SK-N-SH (cell line): ENCODE measurements at regions not wholly inside any gene's neighbourhood (a gene's known extent, or its start where the extent isn't known, plus 50 kb on each side); places are given as distances from the start of the nearest gene placed in this dataset.

Experiments
- CTCF ChIA-PET: fragments of 300-600, 350-600 bp; formaldehyde crosslinking; extraction: SDS; loops from one replicate; lab custom pipeline; 2021; lab: Yijun Ruan, JAX
- POLR2A ChIA-PET: fragments of 350-600 bp; sonication (Branson Sonifier 250); formaldehyde crosslinking; extraction: SDS; loops from one replicate; lab custom pipeline; 2020; ENCODE audit warnings: antibody characterized with exemption, inconsistent platforms; lab: Yijun Ruan, JAX
- DNase-seq: peaks from one replicate; pipeline ENCODE4 v3.0.0; 2012
- H2AFZ ChIP-seq: fragments of 200-600 bp; sonication (generic); 2 replicates; pipeline ENCODE4 v1.8.1; 2016; ENCODE audit warnings: antibody characterized with exemption, mild to moderate bottlenecking, low read depth
- H3F3A ChIP-seq: fragments of 200-600 bp; sonication (generic); replicated peaks from 2 replicates; pipeline ENCODE3; 2016; ENCODE audit warnings: antibody characterized with exemption, mild to moderate bottlenecking; ENCODE audit not compliant: insufficient read depth
- H3K27ac ChIP-seq, 2 experiments: fragments of 200-500 bp in 1 of 2; fragments of 200-600 bp in 1 of 2; sonication (Bioruptor generic) in 1 of 2; sonication (generic), shearing (Covaris generic) in 1 of 2; 2 replicates each; pipeline versions ENCODE4 v1.5.1 to v1.6.1; 2014 to 2016; ENCODE audit warnings: low read depth in 2 of 2, inconsistent platforms in 1 of 2, low read length in 1 of 2, mild to moderate bottlenecking in 1 of 2, mixed read lengths in 1 of 2
- H3K27me3 ChIP-seq: fragments of 200-600 bp; sonication (generic), shearing (Covaris generic); 2 replicates; pipeline ENCODE4 v1.6.1; 2016; ENCODE audit warnings: mixed run types; ENCODE audit not compliant: insufficient read depth
- H3K36me3 ChIP-seq, 2 experiments: fragments of 200-500 bp in 1 of 2; fragments of 200-600 bp in 1 of 2; sonication (Bioruptor generic) in 1 of 2; sonication (generic) in 1 of 2; replicated peaks in 1 of 2; 2 replicates each; pipeline versions ENCODE3 to v1.5.1; 2014 to 2016; ENCODE audit warnings: low read length in 1 of 2, mild to moderate bottlenecking in 1 of 2; ENCODE audit not compliant: insufficient read depth in 2 of 2, control insufficient read depth in 1 of 2
- H3K4me1 ChIP-seq, 2 experiments: fragments of 200-500 bp in 1 of 2; fragments of 200-600 bp in 1 of 2; sonication (Bioruptor generic) in 1 of 2; sonication (generic), shearing (Covaris generic) in 1 of 2; 2 replicates each; pipeline versions ENCODE4 v1.5.1 to v1.6.1; 2014 to 2016; ENCODE audit warnings: low read depth in 1 of 2, low read length in 1 of 2, mixed run types in 1 of 2; ENCODE audit not compliant: insufficient read depth in 2 of 2, control insufficient read depth in 1 of 2
- H3K4me2 ChIP-seq: fragments of 200-600 bp; sonication (generic), shearing (Covaris generic); 2 replicates; pipeline ENCODE4 v1.6.1; 2017; ENCODE audit warnings: mixed run types
- H3K4me3 ChIP-seq, 2 experiments: fragments of 200-500 bp in 1 of 2; fragments of 200-600 bp in 1 of 2; sonication (Bioruptor generic) in 1 of 2; sonication (generic), shearing (Covaris generic) in 1 of 2; 2 replicates each; pipeline versions ENCODE4 v1.5.1 to v1.8.1; 2014 to 2016; ENCODE audit warnings: low read depth in 2 of 2, inconsistent platforms in 1 of 2, low read length in 1 of 2, mild to moderate bottlenecking in 1 of 2, mixed read lengths in 1 of 2, moderate library complexity in 1 of 2
- H3K79me2 ChIP-seq: fragments of 200-600 bp; sonication (generic); 2 replicates; pipeline ENCODE4 v1.8.1; 2017; ENCODE audit warnings: mild to moderate bottlenecking; ENCODE audit not compliant: insufficient read depth
- H3K9ac ChIP-seq: fragments of 200-600 bp; sonication (generic); 2 replicates; pipeline ENCODE4 v1.6.1; 2017; ENCODE audit warnings: mixed run types
- H3K9me2 ChIP-seq: fragments of 200-600 bp; sonication (generic); 2 replicates; pipeline ENCODE4 v1.6.1; 2017; ENCODE audit warnings: mixed run types
- H3K9me3 ChIP-seq: fragments of 200-600 bp; sonication (generic); 2 replicates; pipeline ENCODE4 v1.6.1; 2017; ENCODE audit warnings: mixed run types, mild to moderate bottlenecking, moderate library complexity
- H4K20me1 ChIP-seq: fragments of 200-600 bp; sonication (generic); 2 replicates; pipeline ENCODE4 v1.6.1; 2017; ENCODE audit warnings: mild to moderate bottlenecking, mixed run types; ENCODE audit not compliant: insufficient read depth
- CHD2 ChIP-seq: fragments of 150-350 bp; IDR thresholded peaks from 2 replicates; pipeline ENCODE4 v1.6.1; 2018; ENCODE audit warnings: low read length; ENCODE audit not compliant: partially characterized antibody
- EP300 ChIP-seq, 2 experiments: IDR thresholded peaks; 2 replicates each; pipeline versions ENCODE4 v1.4.0 to v1.6.1; 2012; ENCODE audit warnings: borderline replicate concordance in 1 of 2, low read depth in 1 of 2, low read length in 1 of 2
- EZH2phosphoT487 ChIP-seq: fragments of 200-600 bp; sonication (generic); IDR thresholded peaks from 2 replicates; pipeline ENCODE4 v1.6.1; 2017; ENCODE audit warnings: low read depth, mixed run types, mild to moderate bottlenecking, antibody characterized with exemption, moderate library complexity, borderline replicate concordance
- FOSL2 ChIP-seq: IDR thresholded peaks from 2 replicates; pipeline ENCODE4 v1.4.0; 2012; ENCODE audit warnings: low read depth, mild to moderate bottlenecking, moderate library complexity, borderline replicate concordance
- FOXJ3 ChIP-seq: sonication (generic); formaldehyde crosslinking; IDR thresholded peaks from 2 replicates; pipeline ENCODE4 v1.5.1; 2020; ENCODE audit warnings: mild to moderate bottlenecking, missing genetic modification reagents
- FOXM1 ChIP-seq: IDR thresholded peaks from 2 replicates; pipeline ENCODE4 v1.4.0; 2012; ENCODE audit warnings: low read depth, mild to moderate bottlenecking
- GABPA ChIP-seq: IDR thresholded peaks from 2 replicates; pipeline ENCODE4 v1.4.0; 2012; ENCODE audit warnings: low read depth, mild to moderate bottlenecking
- JUND ChIP-seq: IDR thresholded peaks from 2 replicates; pipeline ENCODE4 v1.4.0; 2012
- MXI1 ChIP-seq: IDR thresholded peaks from 2 replicates; pipeline ENCODE4 v1.6.1; 2012; ENCODE audit warnings: mild to moderate bottlenecking, low read depth, low read length, improper control_type of control experiment
- NFIC ChIP-seq: IDR thresholded peaks from 2 replicates; pipeline ENCODE4 v1.4.0; 2012; ENCODE audit warnings: borderline replicate concordance
- NRF1 ChIP-seq: IDR thresholded peaks from 2 replicates; pipeline ENCODE4 v1.6.1; 2012; ENCODE audit warnings: low read depth, mild to moderate bottlenecking, low read length
- RAD21 ChIP-seq: IDR thresholded peaks from 2 replicates; pipeline ENCODE4 v1.6.1; 2012; ENCODE audit warnings: mild to moderate bottlenecking, low read length
- TAF1 ChIP-seq: IDR thresholded peaks from 2 replicates; pipeline ENCODE4 v1.6.1; 2012; ENCODE audit warnings: low read depth, mild to moderate bottlenecking, low read length, moderate library complexity, borderline replicate concordance
- TCF12 ChIP-seq: IDR thresholded peaks from 2 replicates; pipeline ENCODE4 v1.4.0; 2012
- TEAD4 ChIP-seq: IDR thresholded peaks from 2 replicates; pipeline ENCODE4 v1.4.0; 2012; ENCODE audit warnings: mild to moderate bottlenecking, borderline replicate concordance; ENCODE audit not compliant: insufficient read depth
- YY1 ChIP-seq: IDR thresholded peaks from 2 replicates; pipeline ENCODE4 v1.4.0; 2012; ENCODE audit warnings: low read depth, mild to moderate bottlenecking
- WGBS: methylation state at CpG from one replicate; pipeline ENCODE4 v1.1.6; 2017; ENCODE audit warnings: low lambda C conversion rate; 5-methylcytosine and 5-hydroxymethylcytosine counted together
- TF ChIP-seq, protein P1 (sequence below): IDR thresholded peaks from 2 replicates; pipeline ENCODE4; 2012
- TF ChIP-seq, protein P2 (sequence below): fragments of 200-600 bp; sonication (generic); IDR thresholded peaks from 2 replicates; pipeline ENCODE4 v1.6.1; 2017; ENCODE audit warnings: antibody characterized with exemption, mild to moderate bottlenecking, moderate library complexity
- TF ChIP-seq, protein P3 (sequence below): IDR thresholded peaks from 2 replicates; pipeline ENCODE4 v1.4.0; 2012; ENCODE audit warnings: low read depth
- TF ChIP-seq, protein P4 (sequence below): IDR thresholded peaks from 2 replicates; pipeline ENCODE4 v1.6.1; 2012; ENCODE audit warnings: mild to moderate bottlenecking, low read depth, low read length, moderate library complexity
- TF ChIP-seq, protein P5 (sequence below): fragments of 150-350 bp; IDR thresholded peaks from 2 replicates; pipeline ENCODE4 v1.6.1; 2017; ENCODE audit warnings: antibody characterized with exemption, low read length, low read depth, borderline replicate concordance
- TF ChIP-seq, protein P6 (sequence below): IDR thresholded peaks from 2 replicates; pipeline ENCODE4 v1.4.0; 2012; ENCODE audit warnings: low read depth, borderline replicate concordance

DNA sequence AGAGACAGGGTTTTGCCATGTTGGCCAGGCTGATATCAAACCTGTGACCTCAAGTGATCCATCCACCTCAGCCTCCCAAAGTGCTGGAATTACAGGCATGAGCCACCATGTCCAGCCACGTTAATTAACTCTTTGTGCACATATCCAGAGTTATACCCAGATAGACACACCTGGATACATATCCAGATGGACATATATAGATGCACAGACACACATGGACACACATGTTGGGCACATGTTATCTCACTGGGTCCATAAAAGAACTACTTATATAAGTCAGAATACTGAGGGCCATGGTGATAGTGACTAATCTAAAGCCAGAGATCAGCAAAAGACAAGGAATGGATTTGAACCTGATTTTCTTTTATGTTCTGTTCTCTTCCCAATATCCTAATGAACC, 158.6 kb downstream of the IRS1 start (continued):
- TF ChIP-seq, protein P1, sequence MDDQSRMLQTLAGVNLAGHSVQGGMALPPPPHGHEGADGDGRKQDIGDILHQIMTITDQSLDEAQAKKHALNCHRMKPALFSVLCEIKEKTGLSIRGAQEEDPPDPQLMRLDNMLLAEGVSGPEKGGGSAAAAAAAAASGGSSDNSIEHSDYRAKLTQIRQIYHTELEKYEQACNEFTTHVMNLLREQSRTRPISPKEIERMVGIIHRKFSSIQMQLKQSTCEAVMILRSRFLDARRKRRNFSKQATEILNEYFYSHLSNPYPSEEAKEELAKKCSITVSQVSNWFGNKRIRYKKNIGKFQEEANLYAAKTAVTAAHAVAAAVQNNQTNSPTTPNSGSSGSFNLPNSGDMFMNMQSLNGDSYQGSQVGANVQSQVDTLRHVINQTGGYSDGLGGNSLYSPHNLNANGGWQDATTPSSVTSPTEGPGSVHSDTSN: no peak

DNA sequence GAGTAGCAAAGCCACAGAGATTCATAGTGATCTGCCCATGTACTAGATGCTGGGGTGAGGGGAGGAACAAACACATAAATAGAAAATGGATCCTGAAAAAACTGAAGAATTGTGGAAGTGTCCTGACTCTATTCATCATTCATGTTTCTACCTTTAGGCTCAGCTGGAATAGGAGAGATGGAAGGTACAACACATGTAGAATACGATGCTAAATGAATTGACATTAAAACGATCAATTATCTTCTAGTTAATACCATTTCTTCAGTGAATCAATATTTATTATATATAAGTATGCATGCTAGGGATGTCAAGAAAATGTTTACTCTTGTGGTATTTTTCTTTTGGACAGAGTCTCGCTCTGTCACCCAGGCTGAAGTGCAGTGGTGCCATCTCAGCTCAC, 159.1 kb downstream of the IRS1 start:
- 55% methylated on average over 3 of the region's 3 CpGs for WGBS

DNA sequence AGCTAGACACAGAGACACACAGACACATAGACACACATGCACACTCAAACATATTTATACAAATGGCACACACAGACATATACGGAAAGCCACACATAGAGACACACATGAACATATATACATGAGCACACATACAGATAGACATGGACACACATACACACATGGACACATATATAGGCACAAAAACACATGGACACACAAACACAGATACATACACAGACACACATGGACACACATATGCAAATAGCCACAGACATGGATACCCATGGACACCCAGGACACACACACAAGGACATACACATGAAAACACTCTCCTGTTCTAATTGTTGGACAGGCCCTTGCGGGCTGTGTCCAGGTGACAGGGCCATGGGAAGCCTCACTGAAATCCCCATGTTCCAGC, 160.1 kb downstream of the IRS1 start:
- no peak for DNase-seq
- H3K9me2 ChIP-seq: no peaks in the 10 kb centered on the region
- no peaks in the 10 kb centered on the region for H3K79me2 ChIP-seq
- H3K27ac ChIP-seq: no peak overlapping the region
- peaks cover 0 to 2% of the 10 kb centered on the region in 2 experiments for H3K36me3 ChIP-seq
- no peak overlapping the region for H3K9ac ChIP-seq
- peaks cover 9% of the 10 kb centered on the region for H3F3A ChIP-seq
- H3K4me1 ChIP-seq: no peaks in the 10 kb centered on the region
- H3K9me3 ChIP-seq: no peaks in the 10 kb centered on the region; the same call in 1 of the 2 replicates
- no peak overlapping the region for H3K4me2 ChIP-seq
- WGBS: 83% methylated on average over 2 of the region's 2 CpGs
- no peak overlapping the region for H2AFZ ChIP-seq
- no peaks in the 10 kb centered on the region for H3K27me3 ChIP-seq
- no peak overlapping the region for H3K4me3 ChIP-seq
- CTCF ChIA-PET: no interaction called here
- POLR2A ChIA-PET: no interaction called here
- H4K20me1 ChIP-seq: no peaks in the 10 kb centered on the region
- TF ChIP-seq, protein P2, sequence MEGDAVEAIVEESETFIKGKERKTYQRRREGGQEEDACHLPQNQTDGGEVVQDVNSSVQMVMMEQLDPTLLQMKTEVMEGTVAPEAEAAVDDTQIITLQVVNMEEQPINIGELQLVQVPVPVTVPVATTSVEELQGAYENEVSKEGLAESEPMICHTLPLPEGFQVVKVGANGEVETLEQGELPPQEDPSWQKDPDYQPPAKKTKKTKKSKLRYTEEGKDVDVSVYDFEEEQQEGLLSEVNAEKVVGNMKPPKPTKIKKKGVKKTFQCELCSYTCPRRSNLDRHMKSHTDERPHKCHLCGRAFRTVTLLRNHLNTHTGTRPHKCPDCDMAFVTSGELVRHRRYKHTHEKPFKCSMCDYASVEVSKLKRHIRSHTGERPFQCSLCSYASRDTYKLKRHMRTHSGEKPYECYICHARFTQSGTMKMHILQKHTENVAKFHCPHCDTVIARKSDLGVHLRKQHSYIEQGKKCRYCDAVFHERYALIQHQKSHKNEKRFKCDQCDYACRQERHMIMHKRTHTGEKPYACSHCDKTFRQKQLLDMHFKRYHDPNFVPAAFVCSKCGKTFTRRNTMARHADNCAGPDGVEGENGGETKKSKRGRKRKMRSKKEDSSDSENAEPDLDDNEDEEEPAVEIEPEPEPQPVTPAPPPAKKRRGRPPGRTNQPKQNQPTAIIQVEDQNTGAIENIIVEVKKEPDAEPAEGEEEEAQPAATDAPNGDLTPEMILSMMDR: no peak
- TF ChIP-seq, protein P3, sequence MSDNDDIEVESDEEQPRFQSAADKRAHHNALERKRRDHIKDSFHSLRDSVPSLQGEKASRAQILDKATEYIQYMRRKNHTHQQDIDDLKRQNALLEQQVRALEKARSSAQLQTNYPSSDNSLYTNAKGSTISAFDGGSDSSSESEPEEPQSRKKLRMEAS: no peak
- TF ChIP-seq GABPA (no peak), TEAD4 (no peak), FOXJ3 (CRISPR knock-in tag) (no peak)
- TF ChIP-seq, protein P1: no peak
- TF ChIP-seq, protein P4, sequence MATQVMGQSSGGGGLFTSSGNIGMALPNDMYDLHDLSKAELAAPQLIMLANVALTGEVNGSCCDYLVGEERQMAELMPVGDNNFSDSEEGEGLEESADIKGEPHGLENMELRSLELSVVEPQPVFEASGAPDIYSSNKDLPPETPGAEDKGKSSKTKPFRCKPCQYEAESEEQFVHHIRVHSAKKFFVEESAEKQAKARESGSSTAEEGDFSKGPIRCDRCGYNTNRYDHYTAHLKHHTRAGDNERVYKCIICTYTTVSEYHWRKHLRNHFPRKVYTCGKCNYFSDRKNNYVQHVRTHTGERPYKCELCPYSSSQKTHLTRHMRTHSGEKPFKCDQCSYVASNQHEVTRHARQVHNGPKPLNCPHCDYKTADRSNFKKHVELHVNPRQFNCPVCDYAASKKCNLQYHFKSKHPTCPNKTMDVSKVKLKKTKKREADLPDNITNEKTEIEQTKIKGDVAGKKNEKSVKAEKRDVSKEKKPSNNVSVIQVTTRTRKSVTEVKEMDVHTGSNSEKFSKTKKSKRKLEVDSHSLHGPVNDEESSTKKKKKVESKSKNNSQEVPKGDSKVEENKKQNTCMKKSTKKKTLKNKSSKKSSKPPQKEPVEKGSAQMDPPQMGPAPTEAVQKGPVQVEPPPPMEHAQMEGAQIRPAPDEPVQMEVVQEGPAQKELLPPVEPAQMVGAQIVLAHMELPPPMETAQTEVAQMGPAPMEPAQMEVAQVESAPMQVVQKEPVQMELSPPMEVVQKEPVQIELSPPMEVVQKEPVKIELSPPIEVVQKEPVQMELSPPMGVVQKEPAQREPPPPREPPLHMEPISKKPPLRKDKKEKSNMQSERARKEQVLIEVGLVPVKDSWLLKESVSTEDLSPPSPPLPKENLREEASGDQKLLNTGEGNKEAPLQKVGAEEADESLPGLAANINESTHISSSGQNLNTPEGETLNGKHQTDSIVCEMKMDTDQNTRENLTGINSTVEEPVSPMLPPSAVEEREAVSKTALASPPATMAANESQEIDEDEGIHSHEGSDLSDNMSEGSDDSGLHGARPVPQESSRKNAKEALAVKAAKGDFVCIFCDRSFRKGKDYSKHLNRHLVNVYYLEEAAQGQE: no peak

More for the DNA sequence above, 159.1 kb downstream of the IRS1 start:
- Histone ChIP-seq H3K36me3 (peaks cover 0 to 2% of the 10 kb centered on the region in 2 experiments), H3K4me3 (no peak overlapping the region), H3K4me2 (no peak overlapping the region), H3K4me1 (no peaks in the 10 kb centered on the region), H3F3A (peaks cover 12% of the 10 kb centered on the region), H3K9me2 (no peaks in the 10 kb centered on the region), H4K20me1 (no peaks in the 10 kb centered on the region), H3K27me3 (no peaks in the 10 kb centered on the region), H3K79me2 (no peaks in the 10 kb centered on the region), H2AFZ (no peak overlapping the region), H3K27ac (no peak overlapping the region), H3K9ac (no peak overlapping the region), H3K9me3 (no peaks in the 10 kb centered on the region; the same call in 1 of the 2 replicates)
- TF ChIP-seq MXI1 (no peak), EZH2phosphoT487 (no peak), NFIC (no peak), JUND (no peak), EP300 (IDR thresholded peaks at IDR 0.05; ENCODE audit: borderline replicate concordance in 1 of 2, low read depth in 1 of 2, low read length in 1 of 2) (no peak), CHD2 (no peak), TAF1 (no peak), FOXM1 (no peak), TCF12 (no peak), YY1 (no peak), RAD21 (no peak), FOSL2 (no peak), NRF1 (no peak), FOXJ3 (CRISPR knock-in tag) (no peak)
- TF ChIP-seq, protein P5, sequence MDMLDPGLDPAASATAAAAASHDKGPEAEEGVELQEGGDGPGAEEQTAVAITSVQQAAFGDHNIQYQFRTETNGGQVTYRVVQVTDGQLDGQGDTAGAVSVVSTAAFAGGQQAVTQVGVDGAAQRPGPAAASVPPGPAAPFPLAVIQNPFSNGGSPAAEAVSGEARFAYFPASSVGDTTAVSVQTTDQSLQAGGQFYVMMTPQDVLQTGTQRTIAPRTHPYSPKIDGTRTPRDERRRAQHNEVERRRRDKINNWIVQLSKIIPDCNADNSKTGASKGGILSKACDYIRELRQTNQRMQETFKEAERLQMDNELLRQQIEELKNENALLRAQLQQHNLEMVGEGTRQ: no peak
- TF ChIP-seq, protein P6, sequence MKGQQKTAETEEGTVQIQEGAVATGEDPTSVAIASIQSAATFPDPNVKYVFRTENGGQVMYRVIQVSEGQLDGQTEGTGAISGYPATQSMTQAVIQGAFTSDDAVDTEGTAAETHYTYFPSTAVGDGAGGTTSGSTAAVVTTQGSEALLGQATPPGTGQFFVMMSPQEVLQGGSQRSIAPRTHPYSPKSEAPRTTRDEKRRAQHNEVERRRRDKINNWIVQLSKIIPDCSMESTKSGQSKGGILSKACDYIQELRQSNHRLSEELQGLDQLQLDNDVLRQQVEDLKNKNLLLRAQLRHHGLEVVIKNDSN: no peak
- no peak for DNase-seq
- CTCF ChIA-PET: no interaction called here
- POLR2A ChIA-PET: no interaction called here
